Stomach (tissue), 8 donors: ENCODE measurements at regions not wholly inside any gene's neighbourhood (a gene's known extent, or its start where the extent isn't known, plus 50 kb on each side); places are given as distances from the start of the nearest gene placed in this dataset.

Source experiments
- DNase-seq, 2 donors: peaks; one replicate each; pipeline versions ENCODE4 v3.0.0 to v3.0.0-alpha.2; 2013 to 2019
- H3K27ac ChIP-seq, 5 donors: fragments of 200-600 bp in 4 of 5; sonication (generic) in 4 of 5; one replicate each; pipeline ENCODE4 v1.5.1; 2013 to 2019; ENCODE audit warnings: mild to moderate bottlenecking in 1 of 5, moderate library complexity in 1 of 5
- H3K27me3 ChIP-seq, 3 donors: fragments of 200-600 bp; sonication (generic); one replicate each; pipeline ENCODE4 v1.5.1; 2017 to 2019; ENCODE audit warnings: mixed run types in 1 of 3
- H3K36me3 ChIP-seq, 4 donors: fragments of 200-600 bp; sonication (generic); 1 replicate in 3 of 4; 2 replicates in 1 of 4; pipeline ENCODE4 v1.5.1; 2016 to 2019
- H3K4me1 ChIP-seq, 4 donors: fragments of 200-600 bp; sonication (generic); one replicate each; pipeline ENCODE4 v1.5.1; 2016 to 2019
- H3K4me3 ChIP-seq, 4 donors: fragments of 200-600 bp; sonication (generic) in 3 of 4; one replicate each; pipeline ENCODE4 v1.5.1; 2016 to 2019; ENCODE audit warnings: mild to moderate bottlenecking in 1 of 4
- H3K9me3 ChIP-seq, 4 donors: fragments of 200-600 bp; sonication (generic); one replicate each; pipeline ENCODE4 v1.5.1; 2016 to 2019
- CTCF ChIP-seq, 7 experiments: fragments of 450-650 bp in 4 of 7; fragments of 200-600 bp in 3 of 7; sonication (generic) in 3 of 7; IDR thresholded peaks; one replicate each; pipeline ENCODE4 v1.5.1; 2016 to 2019; ENCODE audit warnings: antibody characterized with exemption in 7 of 7, control low read depth in 2 of 7, mild to moderate bottlenecking in 1 of 7
- EP300 ChIP-seq: sonication (generic); formaldehyde crosslinking; IDR thresholded peaks from one replicate; pipeline ENCODE4 v1.6.1; 2017; ENCODE audit warnings: antibody characterized with exemption
- POLR2A ChIP-seq, 4 donors: fragments of 450-650 bp; IDR thresholded peaks; one replicate each; pipeline ENCODE4 v1.6.1; 2016; ENCODE audit warnings: antibody characterized with exemption in 4 of 4, control low read depth in 2 of 4, mild to moderate bottlenecking in 1 of 4, moderate library complexity in 1 of 4
- POLR2AphosphoS5 ChIP-seq, 3 donors: sonication (generic); formaldehyde crosslinking; IDR thresholded peaks; one replicate each; pipeline ENCODE4 v1.6.1; 2016; ENCODE audit warnings: antibody characterized with exemption in 3 of 3
- WGBS, 5 donors: extraction: QIAGEN DNeasy Blood & Tissue Kit in 3 of 5; methylation state at CpG; one replicate each; pipeline versions ENCODE4 v1.1.5 to v1.1.7; 2013 to 2018; 5-methylcytosine and 5-hydroxymethylcytosine counted together
- intact Hi-C: fragments of 100-400 bp; cut with DNase I; formaldehyde crosslinking; loops from one replicate; pipeline ENCODE4 v1.15.1; 2023; ENCODE audit warnings: low total_unique reads
- donor health status: healthy with polysubstance abuse.
- donor health status: Bipolar disorder and iron deficiency.
- donor health status: healthy.

- Histone ChIP-seq H3K27me3 (no peaks in the 10 kb centered on the region), H3K4me3 (no peak overlapping the region), H3K4me1 (no peaks in the 10 kb centered on the region), H3K9me3 (no peaks in the 10 kb centered on the region), H3K27ac (no peak overlapping the region), H3K36me3 (no peaks in the 10 kb centered on the region)
- no peak for DNase-seq
- intact Hi-C loops, result no loop called here
- 81 to 89% (median 86%) methylated on average over 3 of the region's 3 CpGs for WGBS, 5 donors
- TF ChIP-seq CTCF (IDR thresholded peaks at IDR 0.05), result no peak
- TF ChIP-seq EP300, result no peak
- TF ChIP-seq POLR2AphosphoS5 (IDR thresholded peaks at IDR 0.05), result no peak
- TF ChIP-seq POLR2A (IDR thresholded peaks at IDR 0.05), result no peak
Observed at GRCh38 chr1:90773812-90774211, 56.7 kb upstream of the BARHL2 start.

DNA sequence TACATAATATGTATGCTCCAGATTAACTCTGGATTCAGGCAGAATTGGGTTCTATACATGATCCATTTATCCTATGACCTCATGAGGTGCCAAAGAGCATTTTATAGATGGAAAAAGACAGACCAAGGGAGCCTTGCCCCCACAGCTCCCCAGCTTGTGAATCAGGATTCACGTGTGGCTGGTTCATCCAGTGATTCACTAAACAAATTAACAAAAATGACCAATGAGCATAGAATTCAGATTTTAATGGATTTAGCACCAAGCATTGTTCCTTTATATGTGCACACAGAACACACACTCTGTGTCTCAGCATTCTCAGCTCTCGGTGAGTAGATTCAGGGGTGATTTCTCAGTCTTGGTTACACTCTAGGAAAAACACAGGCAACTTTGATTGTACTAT, 51.7 kb upstream of the BARHL2 start:
- TF ChIP-seq CTCF (IDR thresholded peaks at IDR 0.05) (no peak), EP300 (no peak), POLR2A (IDR thresholded peaks at IDR 0.05) (no peak), POLR2AphosphoS5 (IDR thresholded peaks at IDR 0.05) (no peak)
- Histone ChIP-seq H3K9me3 (no peaks in the 10 kb centered on the region), H3K36me3 (no peaks in the 10 kb centered on the region), H3K4me1 (no peaks in the 10 kb centered on the region), H3K27me3 (peaks cover 0 to 4% (median 0%) of the 10 kb centered on the region in 3 donors), H3K4me3 (no peak overlapping the region), H3K27ac (no peak overlapping the region)
- no peak for DNase-seq
- 66 to 82% (median 70%) methylated on average over 2 of the region's 2 CpGs for WGBS, 5 donors
- intact Hi-C loops, result no loop called here

GRCh38 chr1:90768098-90768497, 51.0 kb upstream of the BARHL2 start:
- Histone ChIP-seq H3K4me1 (no peaks in the 10 kb centered on the region), H3K4me3 (no peak overlapping the region), H3K9me3 (no peaks in the 10 kb centered on the region), H3K27ac (no peak overlapping the region), H3K36me3 (no peaks in the 10 kb centered on the region), H3K27me3 (peaks cover 0 to 11% (median 0%) of the 10 kb centered on the region in 3 donors)
- intact Hi-C loops, result no loop called here
- no peak for DNase-seq
- WGBS, 5 donors, result 50 to 83% (median 73%) methylated on average over 1 of the region's 1 CpG
- TF ChIP-seq CTCF (IDR thresholded peaks at IDR 0.05) (no peak), POLR2A (IDR thresholded peaks at IDR 0.05) (no peak), EP300 (no peak), POLR2AphosphoS5 (IDR thresholded peaks at IDR 0.05) (no peak)
